GM18861 (cell line): ENCODE measurements at regions not wholly inside any gene's neighbourhood (a gene's known extent, or its start where the extent isn't known, plus 50 kb on each side); places are given as distances from the start of the nearest gene placed in this dataset.
"Not testable (repeated sequence)": the region's sequence is repeated elsewhere in the genome, so short reads cannot be mapped to it uniquely, and the experiment has no call there.

Experiments used
- ATAC-seq: cut with Tn5 transposase; IDR thresholded peaks from one replicate; pipeline ENCODE4 v1.9.1; 2021; ENCODE audit not compliant: unreplicated experiment

DNA sequence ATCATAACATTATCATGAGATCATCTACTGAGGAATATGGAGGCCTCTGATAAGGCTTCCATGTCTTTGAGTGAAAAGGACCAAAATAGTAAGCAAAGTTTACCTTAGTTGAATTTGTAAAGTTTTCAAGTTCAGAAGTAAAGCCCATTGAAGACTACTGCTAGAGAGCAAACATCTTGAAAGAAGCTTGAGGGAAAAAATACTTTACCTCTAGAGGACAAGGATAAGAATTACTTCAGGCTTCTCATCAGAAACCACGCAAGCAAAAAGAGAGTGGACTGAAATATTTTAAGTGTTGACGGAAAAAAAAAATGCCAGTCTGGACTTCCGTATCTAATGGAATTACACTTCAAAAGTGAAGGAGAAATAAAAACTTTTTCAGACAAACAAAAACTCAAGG lies 114.3 kb downstream of the MPP7 start:
- ATAC-seq = no peak

DNA sequence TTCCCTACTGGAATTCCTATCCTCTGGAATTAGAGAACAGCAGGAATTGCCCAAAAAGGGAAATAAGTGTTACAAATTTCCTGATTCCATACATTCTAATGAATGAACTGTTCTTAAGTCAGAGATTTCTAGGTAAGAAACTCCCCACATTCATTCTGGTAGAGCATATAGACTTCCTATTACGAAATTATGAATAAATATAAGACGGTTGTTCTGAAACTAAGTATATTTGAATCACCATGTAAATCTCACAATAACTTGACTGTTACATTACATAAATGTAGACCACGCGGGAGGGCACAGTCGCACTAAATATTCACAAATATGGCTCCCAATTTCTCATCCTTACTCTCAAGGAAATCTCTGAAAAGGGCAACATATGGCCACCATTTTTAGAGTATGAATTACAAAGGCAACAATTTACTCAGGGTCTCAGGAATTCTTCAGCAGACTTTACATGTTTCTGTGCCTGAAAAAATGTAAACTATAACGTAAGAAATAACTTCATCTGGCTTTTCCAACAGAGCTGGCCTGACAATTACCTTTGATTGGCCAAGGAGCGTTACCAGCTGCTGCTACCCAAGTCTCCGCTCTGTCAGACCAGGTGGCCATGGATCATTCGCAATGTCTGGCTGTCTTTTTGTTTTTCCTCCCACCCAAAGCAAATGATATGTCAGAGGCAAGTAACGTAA lies 115.8 kb downstream of the MPP7 start:
- no peak for ATAC-seq

DNA sequence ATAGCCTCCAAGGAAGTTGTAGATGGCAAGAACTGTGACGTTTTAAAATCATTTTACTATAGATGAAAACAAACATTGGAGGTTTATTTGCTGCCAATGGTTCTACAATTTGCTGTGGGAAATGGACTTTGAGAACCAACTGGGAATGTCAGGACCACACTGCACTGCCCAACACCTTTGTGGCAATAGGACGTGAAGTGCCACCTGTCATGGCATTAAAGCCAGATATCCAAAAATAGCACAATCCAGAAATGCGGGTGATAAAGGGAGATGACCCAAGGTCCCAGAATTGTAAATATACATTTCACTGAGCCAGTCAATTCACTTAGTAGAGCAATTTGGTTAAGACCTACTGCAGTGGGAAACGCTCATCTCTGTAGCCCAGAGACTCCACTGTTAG lies 116.4 kb downstream of the MPP7 start:
- no peak for ATAC-seq

DNA sequence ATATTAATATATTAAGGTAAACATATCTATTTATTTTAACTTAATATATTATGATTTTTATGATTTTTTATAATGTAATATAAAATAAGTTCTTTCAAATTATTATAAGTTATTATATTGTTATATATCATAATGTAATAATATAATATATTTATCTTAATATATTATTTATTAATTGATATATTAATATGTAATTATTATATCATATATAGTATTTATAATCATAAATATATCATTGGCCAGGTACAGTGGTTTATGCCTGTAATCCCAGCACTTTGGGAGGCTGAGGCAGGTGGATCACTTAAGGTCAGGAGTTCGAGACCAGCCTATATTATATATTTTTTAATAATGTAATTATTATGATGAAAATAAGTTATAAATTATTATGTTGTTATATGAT lies 118.1 kb downstream of the MPP7 start:
- no peak for ATAC-seq

DNA sequence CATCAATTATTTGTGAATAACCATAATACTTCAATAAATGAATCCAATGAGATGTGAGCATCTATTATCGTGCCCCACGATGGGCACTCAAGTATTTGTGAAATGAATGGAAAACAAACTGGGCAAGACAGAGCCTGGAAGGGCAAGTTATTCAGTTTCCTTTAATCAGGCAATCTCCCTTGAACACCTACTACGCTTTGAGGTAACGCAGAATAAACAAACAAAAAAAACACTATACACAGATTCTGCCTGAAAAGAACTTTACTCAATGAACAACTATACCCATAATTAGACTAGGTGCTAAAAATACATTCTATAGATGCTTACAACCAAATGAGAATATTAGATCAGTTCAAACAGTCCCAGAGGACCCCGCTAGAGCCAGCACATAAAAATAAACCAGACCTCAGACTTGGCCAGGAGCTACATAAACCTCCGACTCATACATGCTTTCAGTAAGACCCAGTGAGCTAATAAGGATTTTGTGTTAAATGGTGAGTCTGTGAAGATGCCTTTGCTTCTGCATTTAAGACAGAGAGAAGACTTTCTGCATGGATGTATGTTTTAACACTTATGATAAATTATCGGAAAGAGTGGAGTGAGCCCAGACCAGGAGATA lies 121.3 kb downstream of the MPP7 start:
- no peak for ATAC-seq

DNA sequence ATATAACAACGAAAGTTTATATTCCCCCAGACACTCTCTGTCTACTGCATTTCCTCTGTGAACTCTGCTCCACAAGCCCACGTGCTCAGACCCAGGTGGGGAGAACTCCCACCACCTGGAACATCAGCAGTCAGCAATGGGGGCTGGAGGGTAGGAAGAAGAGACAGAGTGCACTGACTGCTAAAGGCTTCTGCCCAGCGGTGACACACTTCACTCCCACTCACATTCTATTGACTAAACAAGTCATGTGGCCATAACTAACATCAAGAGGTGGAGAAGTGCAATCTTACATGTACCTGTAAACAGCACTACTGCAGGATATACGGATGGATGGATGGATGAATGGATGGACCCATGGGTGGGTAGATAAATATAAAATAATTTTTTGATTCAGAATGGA lies 122.2 kb downstream of the MPP7 start:
- no peak for ATAC-seq

DNA sequence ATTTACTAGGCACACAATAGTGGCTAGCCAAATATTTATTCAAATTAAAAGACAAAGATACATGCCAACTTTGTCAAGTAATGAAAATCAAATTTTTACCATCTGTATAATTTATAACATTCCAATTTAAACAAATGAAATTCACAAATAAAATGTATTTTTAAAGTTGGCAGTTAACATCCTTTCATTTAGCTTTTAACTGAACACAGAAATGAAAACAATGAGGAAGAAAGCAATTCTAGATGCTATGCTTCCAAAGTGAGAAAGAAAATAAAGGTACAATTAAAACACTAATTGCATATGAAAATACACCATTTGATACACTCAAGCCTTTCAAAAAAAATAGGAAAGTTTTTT lies 123.1 kb downstream of the MPP7 start:
- no peak for ATAC-seq

DNA sequence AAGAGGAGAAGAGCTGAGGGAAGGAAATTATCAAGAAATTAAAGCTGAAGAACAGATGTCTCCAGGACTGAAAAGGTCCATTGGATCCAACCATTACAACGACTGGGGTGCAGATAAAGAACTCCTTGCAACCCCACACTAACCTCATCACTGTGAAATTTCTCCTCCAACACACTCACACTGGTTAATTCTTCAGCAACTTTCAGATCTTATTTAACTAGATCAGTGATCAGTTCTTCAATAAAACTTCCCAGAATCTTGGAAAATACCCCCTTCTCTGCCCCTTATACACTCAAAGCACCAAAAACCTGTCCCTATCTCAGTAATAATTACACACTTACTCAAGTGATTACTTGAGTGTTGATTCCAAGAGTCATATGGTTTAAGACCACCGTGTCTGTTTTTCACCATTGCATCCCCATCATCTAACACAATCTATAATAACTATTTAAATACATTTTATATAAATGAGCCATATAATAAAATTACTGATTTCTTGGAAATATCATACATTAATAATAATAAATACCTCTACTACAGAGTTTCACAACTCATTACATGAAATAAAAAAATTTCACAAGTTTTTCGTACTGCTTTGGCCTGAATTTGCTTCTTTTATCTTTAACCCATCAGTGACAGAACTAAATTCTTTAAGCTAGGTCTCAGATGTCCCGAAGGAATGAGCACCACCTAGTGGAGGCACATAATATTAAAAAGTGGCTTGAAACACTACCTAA lies 123.7 kb downstream of the MPP7 start:
- ATAC-seq = peak; percentile 67

DNA sequence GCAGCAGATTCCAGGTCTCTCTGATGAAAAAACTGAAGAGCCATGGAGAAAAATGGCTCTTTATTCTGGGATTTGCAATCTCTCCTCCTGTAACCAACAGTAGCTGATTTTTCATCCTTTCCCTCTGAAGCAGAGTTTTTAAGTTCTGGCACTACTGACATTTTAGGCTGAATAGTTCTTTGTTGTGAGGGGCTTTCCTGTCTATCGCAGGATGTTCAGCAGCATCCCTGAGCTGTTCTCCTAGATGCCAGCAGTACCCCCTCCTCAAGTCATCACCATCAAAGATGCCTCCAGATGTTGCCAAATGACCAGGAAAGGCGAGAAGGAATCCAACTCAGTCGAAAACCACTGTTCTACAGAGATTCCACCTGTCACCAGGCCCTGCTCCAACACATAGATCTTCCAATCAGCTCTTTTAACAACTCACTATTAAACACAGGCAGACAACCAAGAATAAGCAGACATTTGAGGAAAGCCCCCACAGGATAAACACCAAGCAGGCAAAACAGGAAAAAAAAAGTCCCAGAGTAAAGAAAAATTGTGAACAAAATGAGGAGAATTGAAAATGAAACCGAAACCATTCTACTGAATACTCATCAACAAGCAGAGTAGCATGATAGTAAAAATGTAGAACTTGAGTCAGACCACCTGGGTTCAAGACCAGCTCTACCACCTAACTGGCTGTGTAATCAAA lies 124.8 kb downstream of the MPP7 start:
- ATAC-seq = peak; percentile 48

DNA sequence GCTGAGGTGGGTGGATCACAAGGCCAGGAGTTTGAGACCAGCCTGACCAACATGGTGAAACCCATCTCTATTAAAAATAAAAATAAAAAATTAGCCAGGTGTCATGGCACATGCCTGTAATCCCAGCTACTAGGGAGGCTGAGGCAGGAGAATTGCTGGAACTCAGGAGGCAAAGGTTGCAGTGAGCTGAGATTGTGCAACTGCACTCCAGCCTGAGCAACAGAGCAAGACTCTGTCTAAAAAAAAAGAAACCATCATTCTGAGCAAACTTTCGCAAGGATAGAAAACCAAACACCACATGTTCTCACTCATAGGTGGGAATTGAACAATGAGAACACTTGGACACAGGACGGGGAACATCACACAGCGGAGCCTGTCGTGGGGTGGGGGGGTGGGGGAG lies 126.4 kb downstream of the MPP7 start:
- not testable (repeated sequence) for ATAC-seq

DNA sequence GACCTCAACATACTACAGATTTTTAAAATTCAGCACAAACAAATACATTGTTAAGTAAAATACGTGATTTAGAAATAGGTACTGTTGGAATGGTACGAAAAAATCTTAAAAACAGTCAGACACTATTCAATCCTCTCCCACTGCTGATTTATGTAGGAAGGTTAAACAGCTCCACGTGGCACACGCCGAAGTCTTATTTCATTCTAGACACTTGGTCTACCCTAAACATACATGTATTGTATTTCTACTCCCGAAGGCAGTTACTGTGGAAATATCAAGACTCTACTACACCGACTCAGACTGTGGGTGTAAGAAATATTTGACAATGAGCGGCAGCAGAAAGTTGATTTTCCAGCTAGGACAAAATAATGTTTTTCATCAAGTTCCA lies 130.6 kb downstream of the MPP7 start:
- no peak for ATAC-seq

DNA sequence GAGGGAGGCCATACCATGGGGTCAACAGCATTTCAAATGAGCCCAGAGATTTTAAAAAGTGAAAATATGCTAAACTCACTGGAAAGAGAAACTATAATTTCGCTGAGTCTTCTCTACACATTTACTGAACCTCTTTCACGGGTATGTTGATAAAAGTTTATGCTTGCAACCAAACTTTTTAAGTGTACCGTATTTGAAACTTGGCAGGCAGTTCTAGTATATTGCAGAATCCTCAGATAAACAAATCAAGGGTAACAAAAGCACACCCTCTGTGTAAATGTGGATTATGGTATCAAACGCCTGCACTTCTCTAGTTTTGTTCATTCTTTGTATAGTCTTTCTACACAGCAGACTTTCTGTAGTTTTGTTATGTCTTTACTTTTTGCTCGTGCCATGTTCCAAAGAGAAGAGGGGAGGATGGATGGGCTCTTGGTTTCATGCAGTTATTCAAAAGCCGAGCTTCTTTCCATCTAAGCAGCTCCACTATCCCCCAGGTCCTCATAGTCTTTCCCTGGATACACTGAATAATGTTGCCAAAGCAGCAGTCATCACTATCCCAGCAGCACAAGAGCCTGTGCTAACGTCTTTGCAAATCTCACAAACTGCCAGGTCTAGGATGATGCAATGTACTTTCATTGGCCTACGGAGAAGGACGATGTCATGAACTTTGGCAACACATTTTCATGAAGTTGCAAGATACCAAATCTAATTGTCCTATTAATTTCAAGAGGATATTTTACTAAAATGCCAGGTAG lies 131.2 kb downstream of the MPP7 start:
- ATAC-seq = no peak

DNA sequence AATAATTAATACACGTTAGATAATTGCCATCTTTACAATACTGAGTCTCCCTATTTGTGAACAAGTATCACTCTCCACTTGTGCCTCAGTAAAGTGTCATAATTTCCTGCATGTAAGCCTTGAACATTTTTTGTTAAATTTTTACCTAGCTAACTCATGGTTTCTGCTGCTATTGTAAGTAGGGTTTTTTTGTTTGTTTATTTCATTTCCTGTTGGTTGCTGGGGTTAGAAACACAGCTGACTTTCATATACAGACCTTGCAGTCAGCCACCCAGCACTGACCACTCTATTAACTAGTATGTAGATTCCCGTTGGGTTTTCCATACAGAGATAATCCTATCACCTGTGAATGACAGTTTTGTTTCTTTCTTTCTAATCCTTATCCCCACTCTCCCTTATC lies 133.3 kb downstream of the MPP7 start:
- ATAC-seq = peak; percentile 85

DNA sequence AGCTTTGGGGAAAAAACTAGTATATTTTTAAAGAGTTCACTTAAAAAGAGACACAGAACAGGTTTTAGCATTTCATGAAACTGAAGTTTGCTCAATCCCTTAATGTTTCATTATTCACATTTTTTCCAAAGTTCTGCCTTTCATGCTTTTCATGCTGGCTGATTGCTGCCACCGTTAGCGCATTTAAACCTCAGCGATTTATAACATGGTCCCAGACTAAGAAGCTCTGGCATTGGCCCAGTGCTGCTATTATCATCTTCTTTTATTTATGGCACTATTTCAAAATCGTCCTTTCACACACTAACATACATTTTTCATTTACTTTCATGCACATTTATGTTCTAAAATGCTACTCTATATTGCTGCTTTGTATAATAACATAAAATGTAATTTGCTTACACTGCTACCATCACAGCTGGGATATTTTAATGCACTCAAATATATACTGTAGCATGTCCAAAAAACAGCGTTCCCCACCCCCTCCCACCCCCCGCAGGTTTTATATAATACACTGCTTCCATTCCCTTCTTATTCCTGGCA lies 141.9 kb downstream of the MPP7 start:
- no peak for ATAC-seq

DNA sequence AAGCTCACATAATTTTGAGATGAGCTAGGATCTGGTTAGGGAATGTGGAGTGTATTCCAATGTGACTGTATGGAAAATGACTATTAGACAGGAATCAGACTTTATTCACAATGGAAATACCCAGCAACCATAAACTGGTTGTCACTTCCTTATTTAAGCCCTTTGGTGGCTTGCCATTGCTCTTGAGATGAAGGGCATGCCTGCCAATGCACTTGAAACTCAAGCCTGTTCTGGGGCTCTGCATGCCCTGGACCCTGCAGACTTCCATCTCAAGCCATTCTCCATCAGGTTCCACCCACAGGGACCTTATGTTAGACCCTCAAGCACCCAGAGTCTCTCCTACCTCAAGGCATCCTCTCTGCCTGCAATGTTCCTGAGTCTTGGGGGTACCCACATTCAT lies 145.5 kb downstream of the MPP7 start:
- ATAC-seq = no peak

DNA sequence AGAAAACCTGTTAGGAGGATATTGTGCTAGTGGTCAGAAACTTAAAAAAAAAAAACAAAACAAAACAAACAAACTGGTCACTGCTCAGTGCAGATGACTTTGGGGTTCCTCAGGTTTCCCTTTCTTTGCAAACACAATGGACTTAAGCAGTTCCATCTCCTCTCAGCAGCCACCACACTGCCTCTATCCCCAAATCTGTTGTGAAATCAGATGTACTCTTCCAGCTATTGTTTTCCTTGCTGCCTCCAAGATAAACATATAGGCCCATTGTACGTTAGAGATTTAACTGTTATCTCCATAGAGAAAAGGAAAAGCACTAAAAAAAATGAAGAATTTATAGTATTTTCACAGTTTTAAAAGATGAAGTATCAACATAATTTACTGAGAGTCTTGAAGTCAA lies 147.1 kb downstream of the MPP7 start:
- ATAC-seq = no peak

DNA sequence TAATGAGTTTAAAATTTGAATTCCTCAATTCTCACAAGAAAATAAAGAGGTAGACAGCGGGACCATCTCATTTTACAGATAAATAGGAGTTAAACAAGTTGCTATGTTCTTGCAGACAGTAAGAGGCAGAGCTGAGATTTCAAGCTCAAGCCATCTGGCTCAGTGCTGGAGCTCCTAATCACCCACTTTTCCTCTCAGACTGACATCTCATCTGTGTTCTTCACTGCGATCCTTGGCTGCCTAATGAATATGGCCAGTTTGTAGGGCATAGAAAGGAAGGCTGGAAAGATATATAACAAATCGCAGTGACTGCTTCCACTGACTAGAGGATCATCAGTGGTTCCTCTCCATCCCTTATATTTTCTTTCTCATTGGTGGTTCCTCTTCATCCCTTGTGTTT lies 151.2 kb downstream of the MPP7 start:
- no peak for ATAC-seq

DNA sequence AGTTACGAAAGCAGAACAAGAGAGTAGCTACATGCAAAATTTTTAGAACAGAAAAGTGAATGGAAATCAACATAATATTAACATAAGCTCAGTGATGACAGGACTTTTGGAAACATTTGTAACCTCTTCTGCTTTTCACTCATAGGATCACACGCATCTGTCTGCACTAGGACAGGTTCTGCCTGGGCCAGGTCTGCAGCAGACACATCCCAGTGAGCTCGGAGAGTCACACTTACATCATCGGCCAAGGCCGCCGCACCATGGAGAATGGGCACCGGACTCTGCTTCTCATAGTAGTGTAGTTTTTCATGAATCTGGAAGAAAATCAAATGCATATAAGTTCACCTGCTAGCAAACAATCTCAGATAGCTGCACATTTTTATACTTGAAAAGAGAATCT lies 150.9 kb upstream of the ODAD2 start:
- no peak for ATAC-seq

DNA sequence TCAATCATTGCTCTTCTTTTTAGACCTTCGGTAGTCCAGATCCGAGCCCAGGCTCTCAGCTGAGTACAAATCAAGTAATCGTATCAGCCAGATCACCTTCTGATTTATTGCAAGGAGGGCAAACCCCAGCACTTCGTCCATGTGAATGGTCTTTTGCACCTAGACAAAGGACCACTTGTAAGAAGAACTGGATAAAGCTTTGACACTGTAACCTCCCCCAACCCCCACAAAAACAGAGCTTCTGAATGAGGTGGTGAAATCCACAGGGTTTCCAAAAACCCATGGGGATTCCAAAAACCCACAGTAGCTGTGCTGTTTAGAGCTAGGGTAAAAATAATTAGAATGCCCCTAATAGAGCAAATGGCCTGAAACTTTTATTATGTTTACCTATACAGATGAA lies 148.8 kb upstream of the ODAD2 start:
- ATAC-seq = no peak

DNA sequence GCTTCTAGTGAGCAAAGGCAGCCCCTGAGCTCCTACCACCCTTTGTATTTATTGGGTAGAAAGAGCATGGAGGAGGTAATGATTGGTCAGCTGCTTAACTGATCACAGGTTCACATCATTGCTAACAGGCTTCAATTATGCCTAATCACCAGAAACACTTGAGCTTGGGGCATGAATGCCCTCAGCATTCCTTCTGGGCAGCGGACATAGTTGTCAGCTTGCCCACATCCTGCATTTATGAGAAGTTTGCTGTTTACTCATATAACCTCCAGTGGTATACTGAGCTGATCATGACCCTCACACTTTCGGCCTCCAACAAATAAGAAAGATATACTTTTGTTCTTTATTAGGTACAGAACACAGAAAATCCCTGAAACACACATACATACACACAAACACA lies 140.3 kb upstream of the ODAD2 start:
- ATAC-seq = no peak
